ENCODE measurements at regions not wholly inside any gene's neighbourhood (a gene's known extent, or its start where the extent isn't known, plus 50 kb on each side); places are given as distances from the start of the nearest gene placed in this dataset.

DNA sequence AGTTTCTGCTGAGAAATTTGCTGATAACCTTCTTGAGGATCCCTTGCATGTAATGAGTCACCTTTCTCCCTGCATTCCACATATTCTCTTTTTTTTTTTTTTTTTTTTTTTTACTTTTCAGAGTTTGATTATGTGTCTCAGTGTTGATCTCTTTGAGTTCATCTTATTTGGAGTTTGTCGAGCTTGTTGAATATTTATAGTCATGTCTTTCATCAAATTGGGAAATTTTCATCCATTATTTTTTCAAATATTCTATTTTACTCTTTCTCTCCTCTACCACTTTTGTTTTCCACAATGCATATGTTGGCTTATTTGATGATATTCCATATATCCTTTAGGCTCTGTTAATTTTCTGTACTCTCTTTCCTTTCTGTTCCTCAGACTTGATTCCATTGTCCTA lies 136.1 kb downstream of the MAD2L1 start:
- no peak for DNase-seq

- no peak for DNase-seq
These were observed 144.8 kb downstream of the MAD2L1 start for GRCh38 chr4:119921830-119922229.

- DNase-seq = no peak
These were observed 160.4 kb downstream of the MAD2L1 start for GRCh38 chr4:119906277-119906676.

GRCh38 chr4:119898211-119898610 lies 168.4 kb downstream of the MAD2L1 start:
- no peak for DNase-seq

DNA sequence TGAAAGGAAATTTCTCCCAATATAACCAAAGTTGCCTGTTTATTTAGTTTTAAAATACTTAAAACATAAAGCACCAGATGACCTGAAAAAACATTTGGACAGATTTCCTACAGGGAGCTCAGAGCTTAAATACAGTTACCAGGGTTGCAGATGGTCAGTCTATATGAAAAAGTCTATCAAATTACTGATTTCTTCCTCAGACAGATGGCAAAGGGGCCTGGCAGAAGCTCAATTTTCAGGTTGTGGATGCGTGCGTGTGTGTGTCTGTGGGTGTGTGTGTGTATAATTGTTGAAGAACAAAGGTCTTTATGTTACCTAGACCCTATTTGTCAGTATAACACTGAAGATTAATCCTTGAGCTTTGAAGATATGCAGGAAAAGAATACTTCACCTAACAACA lies 169.4 kb downstream of the MAD2L1 start:
- peak; percentile 5 for DNase-seq

DNA sequence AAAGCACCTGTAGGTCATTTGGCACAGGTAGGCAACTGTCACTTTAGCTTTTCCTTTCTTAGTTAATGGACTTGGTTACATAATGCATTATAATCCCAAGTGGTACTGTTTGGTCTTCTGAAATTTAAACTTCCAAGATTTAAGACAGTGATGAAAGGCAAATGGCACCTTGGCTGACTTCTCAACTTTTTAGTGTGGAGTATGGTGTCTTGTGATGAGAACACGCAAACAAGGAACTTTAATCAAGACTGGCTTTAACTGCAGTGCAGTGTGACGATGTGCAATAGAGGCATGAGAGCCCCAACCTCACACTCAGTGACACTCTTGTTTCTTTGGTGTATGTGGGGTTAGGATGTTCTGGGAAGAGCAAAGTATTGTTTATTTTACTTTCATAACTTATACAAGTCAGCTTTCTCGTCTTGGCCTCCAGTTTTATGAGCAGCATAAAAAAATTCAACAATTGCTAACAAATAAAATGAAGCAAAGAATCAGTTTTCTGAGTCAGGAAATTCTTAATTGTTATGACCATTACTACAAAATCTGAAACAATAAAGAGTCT lies 171.9 kb downstream of the MAD2L1 start:
- DNase-seq = no peak

- DNase-seq = no peak
These were observed 192.8 kb downstream of the MAD2L1 start for GRCh38 chr4:119873794-119874325.

GRCh38 chr4:119873132-119873531 lies 193.5 kb downstream of the MAD2L1 start:
- DNase-seq = no peak

DNA sequence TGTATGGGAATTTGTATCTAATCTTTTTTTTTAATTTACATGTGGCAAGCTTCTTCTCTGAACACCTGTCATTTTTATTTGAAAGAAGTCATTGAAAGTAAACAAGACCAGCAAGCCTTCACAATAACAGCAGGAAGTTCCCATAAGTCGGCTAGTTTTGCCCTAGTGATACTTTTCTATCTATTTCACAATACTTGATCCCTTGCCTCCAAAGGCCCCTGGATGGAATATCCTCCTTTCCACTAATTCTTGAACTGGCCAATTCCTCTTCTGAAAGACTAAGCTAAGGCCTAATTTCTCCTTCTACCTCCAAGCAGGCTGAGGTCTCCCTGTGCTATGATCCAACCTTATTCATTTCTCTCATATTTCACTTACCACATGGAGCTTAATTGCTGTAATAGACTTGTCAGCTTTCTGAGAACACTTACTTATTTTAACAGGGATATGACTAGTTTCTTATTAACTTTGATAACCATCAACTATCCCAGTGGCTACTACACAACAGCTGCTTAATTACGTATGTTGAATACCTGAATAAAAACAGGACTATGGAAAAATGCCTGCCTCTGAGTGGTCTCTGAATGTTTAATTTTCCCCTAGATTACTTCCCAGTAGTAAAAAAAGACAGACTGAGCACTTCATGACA lies 194.2 kb downstream of the MAD2L1 start:
- DNase-seq = no peak

- no peak for DNase-seq
These were observed 195.8 kb downstream of the MAD2L1 start for GRCh38 chr4:119870856-119871255.

DNA sequence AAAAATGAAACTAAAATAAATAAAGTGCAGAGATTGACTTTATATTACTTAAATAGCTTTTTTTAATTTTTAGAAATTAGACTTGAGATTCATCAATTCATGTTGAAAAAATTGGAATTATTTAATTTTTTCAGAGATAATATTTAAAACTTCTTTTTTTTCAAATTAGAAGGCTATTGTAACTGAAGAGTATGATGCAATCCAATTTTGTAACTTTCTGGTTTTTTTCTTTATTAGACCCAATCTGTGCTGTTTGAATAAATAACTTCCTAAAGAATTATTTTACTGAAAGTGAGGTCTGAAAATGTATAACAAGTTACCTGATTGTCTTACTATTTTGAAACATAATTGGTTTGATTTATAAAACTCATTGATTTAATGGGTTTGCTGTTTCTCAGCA lies 200.9 kb downstream of the MAD2L1 start:
- no peak for DNase-seq

GRCh38 chr4:119865389-119865788 lies 201.3 kb downstream of the MAD2L1 start:
- no peak for DNase-seq

GRCh38 chr4:119861731-119862130 lies 204.9 kb downstream of the MAD2L1 start:
- DNase-seq = no peak

DNA sequence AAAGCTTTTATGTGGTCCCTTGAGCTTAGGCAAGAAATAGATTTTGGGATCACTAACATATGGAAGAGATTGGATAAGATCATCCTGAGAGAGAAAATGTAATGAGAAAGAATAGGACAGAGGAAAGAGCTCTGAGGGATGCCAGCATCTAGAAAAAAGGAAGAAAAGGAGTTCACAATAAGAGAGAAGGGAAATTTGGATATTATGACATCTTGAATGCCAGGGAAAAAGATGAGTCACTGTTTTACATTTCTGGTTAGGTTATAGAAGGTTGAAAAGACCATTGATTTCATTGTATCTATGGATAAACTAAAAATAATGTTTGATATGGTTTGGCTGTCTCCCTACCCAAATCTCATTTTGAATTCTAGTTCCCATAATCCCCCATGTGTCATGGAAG lies 208.5 kb downstream of the MAD2L1 start:
- no peak for DNase-seq

DNA sequence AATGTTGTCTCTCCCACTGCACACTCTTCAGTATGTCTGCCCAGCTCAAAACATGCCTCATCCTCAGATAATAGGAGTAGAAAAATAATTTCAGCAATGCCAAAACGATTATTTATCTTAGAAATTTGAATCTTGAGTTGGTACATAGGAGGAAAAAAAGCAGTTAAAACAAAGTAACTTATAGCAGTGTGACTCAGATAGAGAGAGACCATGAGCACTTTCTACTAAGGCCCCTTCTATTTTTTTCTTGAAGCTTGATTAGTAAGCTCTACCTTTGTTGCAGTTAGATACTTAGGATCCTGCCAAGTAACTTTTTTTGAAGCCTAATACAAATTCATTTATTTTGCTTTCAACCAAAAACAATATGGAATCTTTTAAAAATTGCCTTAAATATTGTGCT lies 212.3 kb downstream of the MAD2L1 start:
- no peak for DNase-seq

GRCh38 chr4:119851649-119852048 lies 215.0 kb downstream of the MAD2L1 start:
- DNase-seq = no peak

- DNase-seq = no peak
These were observed 212.8 kb upstream of the PDE5A start for GRCh38 chr4:119841361-119841760.

- DNase-seq = no peak
These were observed 207.0 kb upstream of the PDE5A start for GRCh38 chr4:119835613-119835910.

DNA sequence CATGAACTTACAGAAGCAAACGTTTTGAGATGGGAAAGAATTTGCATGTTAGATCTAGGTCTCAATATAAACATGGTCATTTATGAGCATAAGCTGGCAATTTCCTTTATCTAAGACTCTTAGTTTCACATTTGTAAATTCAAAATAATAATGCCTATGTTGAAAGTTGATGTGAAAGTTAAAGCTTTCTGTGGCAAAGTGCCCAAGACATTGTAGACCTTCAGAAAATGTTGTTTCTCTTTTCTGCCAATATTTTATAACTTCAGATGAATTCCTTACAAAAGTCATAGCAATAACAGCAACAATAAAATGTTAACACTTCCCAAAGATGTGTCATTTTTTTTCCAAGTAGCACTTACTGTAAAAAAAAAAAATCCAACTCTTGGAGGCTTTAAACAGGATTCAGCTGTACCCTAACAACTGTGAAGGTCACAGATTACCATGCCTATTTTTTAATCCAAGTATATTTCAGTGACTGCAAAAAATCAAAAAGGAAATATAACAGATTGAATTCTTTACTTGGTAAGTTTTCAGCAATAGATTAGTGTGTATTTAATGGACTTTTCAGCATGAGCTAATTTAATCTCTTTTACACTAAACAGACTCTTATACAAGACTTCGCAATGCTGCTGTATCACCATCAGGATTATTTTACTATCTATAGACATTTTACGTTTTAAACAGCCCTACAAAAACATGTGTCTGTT lies 206.5 kb upstream of the PDE5A start:
- DNase-seq = no peak

DNA sequence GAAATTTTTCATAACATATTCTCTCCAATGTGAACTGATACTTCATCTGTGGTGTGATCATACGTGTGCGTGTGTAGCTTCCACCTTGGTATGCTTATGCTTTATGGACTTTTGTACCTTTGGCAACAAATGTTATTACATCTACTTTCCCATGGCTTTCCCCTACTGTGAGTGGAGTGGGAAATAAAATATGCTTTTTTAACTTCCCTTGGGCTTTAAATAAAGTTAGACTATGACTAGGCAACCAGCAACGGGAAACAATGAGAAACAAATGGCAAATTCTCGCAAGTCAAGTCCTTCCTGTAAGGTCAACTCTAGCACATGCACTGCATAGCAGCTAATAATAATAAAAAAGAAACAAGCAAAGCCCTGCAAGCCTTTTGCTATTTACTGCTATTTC lies 205.0 kb upstream of the PDE5A start:
- no peak for DNase-seq

DNA sequence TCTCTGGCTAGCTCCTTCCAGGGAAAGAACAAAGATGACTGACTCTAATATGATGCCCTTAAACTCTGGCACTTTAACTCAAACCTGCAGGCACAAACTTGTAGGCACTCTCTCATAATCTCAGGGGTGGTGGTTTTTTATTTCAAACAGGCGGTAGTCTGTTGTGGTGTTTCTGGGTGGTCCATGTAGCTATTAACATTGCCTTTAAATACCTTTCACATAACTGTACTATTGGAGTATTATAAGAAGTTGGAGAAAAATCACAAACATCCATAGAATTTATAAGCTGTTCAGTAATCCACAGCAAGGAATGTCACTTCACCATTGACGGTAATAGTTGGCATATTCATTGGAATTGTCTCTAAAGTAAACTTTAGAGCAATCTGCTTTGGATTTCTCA lies 204.2 kb upstream of the PDE5A start:
- no peak for DNase-seq

DNA sequence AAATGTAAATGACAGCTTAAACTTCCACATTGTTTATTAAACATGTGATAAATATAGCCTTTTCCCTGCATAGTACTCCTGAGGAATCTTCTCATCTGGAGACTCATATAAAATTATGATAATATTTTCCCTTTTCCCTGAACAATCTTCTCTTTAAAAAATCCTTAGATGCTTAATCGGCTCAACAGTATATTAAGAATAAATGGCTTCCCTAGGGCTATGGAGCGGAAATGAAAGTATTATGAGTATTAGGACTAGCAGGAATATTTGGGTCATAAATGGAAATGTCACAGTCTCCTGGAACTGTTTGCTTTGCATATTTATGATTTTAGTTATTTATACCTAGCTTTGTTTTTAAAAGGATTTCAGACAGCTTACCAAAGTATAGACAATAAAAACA lies 200.7 kb upstream of the PDE5A start:
- no peak for DNase-seq

- no peak for DNase-seq
These were observed 197.1 kb upstream of the PDE5A start for GRCh38 chr4:119825696-119826095.

DNA sequence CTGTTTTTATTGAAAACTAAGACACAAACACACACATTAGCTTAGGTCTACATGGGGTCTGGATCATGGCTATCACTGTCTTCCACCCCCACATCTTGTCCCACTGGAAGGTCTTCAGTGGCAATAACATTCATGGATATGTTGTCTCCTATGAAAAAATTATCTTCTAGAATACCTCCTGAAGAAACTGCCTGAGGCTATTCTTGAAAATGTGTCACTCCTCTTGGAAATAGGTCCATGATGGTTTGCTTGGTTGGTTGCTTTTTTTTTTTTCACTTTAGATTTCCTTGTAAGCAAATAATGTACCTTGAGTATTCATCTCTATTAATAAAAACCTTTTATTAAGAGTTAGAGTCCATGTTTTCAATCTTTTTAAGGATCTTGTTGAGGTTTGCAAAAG lies 195.3 kb upstream of the PDE5A start:
- DNase-seq = no peak

GRCh38 chr4:119823045-119823444 lies 194.4 kb upstream of the PDE5A start:
- DNase-seq = no peak
